ENCODE measurements at regions not wholly inside any gene's neighbourhood (a gene's known extent, or its start where the extent isn't known, plus 50 kb on each side); places are given as distances from the start of the nearest gene placed in this dataset.

GRCh38 chr13:30088312-30088855, 219.0 kb downstream of the KATNAL1 start:
- H3K79me2 ChIP-seq (ENCODE audit: insufficient read depth) = no peaks in the 10 kb centered on the region
- POLR2A ChIA-PET = no interaction called here
- CTCF ChIA-PET = no interaction called here

GRCh38 chr13:30085087-30085486, 222.3 kb downstream of the KATNAL1 start:
- Histone ChIP-seq H3K27ac (ENCODE audit: low read depth in 2 of 2, low read length in 1 of 2) (no peak overlapping the region), H3K9ac (no peak overlapping the region), H3K4me3 (ENCODE audit: low read depth in 2 of 2, low read length in 1 of 2) (no peak overlapping the region), H3F3A (replicated peaks; ENCODE audit: insufficient read depth) (no peaks in the 10 kb centered on the region), H3K36me3 (replicated peaks in 1 of 2; ENCODE audit: control insufficient read depth in 1 of 2, insufficient read depth in 2 of 2, low read length in 1 of 2) (no peaks in the 10 kb centered on the region), H4K20me1 (ENCODE audit: insufficient read depth) (no peaks in the 10 kb centered on the region), H3K4me2 (no peak overlapping the region), H2AFZ (ENCODE audit: low read depth) (no peak overlapping the region), H3K27me3 (ENCODE audit: insufficient read depth) (no peaks in the 10 kb centered on the region; the same call in 1 of the 2 replicates), H3K4me1 (ENCODE audit: control insufficient read depth in 1 of 2, insufficient read depth in 2 of 2, low read depth in 1 of 2, low read length in 1 of 2) (no peaks in the 10 kb centered on the region), H3K79me2 (ENCODE audit: insufficient read depth) (no peaks in the 10 kb centered on the region), H3K9me3 (no peaks in the 10 kb centered on the region; the same call in 1 of the 2 replicates), H3K9me2 (no peaks in the 10 kb centered on the region)
- WGBS (ENCODE audit: low lambda C conversion rate) = 14% methylated on average over 1 of the region's 1 CpG
- CTCF ChIA-PET = no interaction called here
- DNase-seq = no peak
- TF ChIP-seq GATA2 (CRISPR knock-in tag; IDR thresholded peaks at IDR 0.05) = no peak
- no peak for TF ChIP-seq EZH2phosphoT487 (IDR thresholded peaks at IDR 0.05; ENCODE audit: borderline replicate concordance, low read depth)
- TF ChIP-seq TAF1 (IDR thresholded peaks at IDR 0.05; ENCODE audit: borderline replicate concordance, low read depth, low read length) = no peak
- no peak for TF ChIP-seq POLR2AphosphoS5 (IDR thresholded peaks at IDR 0.05; ENCODE audit: low read depth, low read length)
- no peak for TF ChIP-seq RXRA (IDR thresholded peaks at IDR 0.05; ENCODE audit: borderline replicate concordance, low read depth)
- no peak for TF ChIP-seq REST (IDR thresholded peaks at IDR 0.05; ENCODE audit: low read depth, low read length)
- no peak for TF ChIP-seq CHD2 (IDR thresholded peaks at IDR 0.05; ENCODE audit: low read length, partially characterized antibody)
- TF ChIP-seq USF1 (IDR thresholded peaks at IDR 0.05; ENCODE audit: borderline replicate concordance, low read depth) = no peak
- no peak for TF ChIP-seq FOXM1 (IDR thresholded peaks at IDR 0.05; ENCODE audit: low read depth)
- POLR2A ChIA-PET = no interaction called here

More at GRCh38 chr13:30088312-30088855, 219.0 kb downstream of the KATNAL1 start:
- H2AFZ ChIP-seq (ENCODE audit: low read depth) = no peak overlapping the region
- H3K27me3 ChIP-seq (ENCODE audit: insufficient read depth) = no peaks in the 10 kb centered on the region; the same call in 1 of the 2 replicates
- H3K4me2 ChIP-seq = no peak overlapping the region
- no peaks in the 10 kb centered on the region for H3K9me2 ChIP-seq
- H4K20me1 ChIP-seq (ENCODE audit: insufficient read depth) = no peaks in the 10 kb centered on the region
- H3K4me3 ChIP-seq (ENCODE audit: low read depth in 2 of 2, low read length in 1 of 2) = no peak overlapping the region
- H3K4me1 ChIP-seq (ENCODE audit: control insufficient read depth in 1 of 2, insufficient read depth in 2 of 2, low read depth in 1 of 2, low read length in 1 of 2) = no peaks in the 10 kb centered on the region
- TF ChIP-seq USF2 (IDR thresholded peaks at IDR 0.05; ENCODE audit: borderline replicate concordance, low read depth, low read length) (no peak), GABPA (IDR thresholded peaks at IDR 0.05; ENCODE audit: low read depth) (no peak), EP300 (IDR thresholded peaks at IDR 0.05; ENCODE audit: borderline replicate concordance in 1 of 2, low read depth in 1 of 2, low read length in 1 of 2) (no peak), GATA2 (CRISPR knock-in tag; IDR thresholded peaks at IDR 0.05) (no peak), RXRA (IDR thresholded peaks at IDR 0.05; ENCODE audit: borderline replicate concordance, low read depth) (no peak), RAD21 (IDR thresholded peaks at IDR 0.05; ENCODE audit: low read length) (no peak), JUND (IDR thresholded peaks at IDR 0.05) (no peak), FOXJ3 (CRISPR knock-in tag; IDR thresholded peaks at IDR 0.05) (no peak)
- H3K9me3 ChIP-seq = no peaks in the 10 kb centered on the region; the same call in 1 of the 2 replicates
- H3K27ac ChIP-seq (ENCODE audit: low read depth in 2 of 2, low read length in 1 of 2) = no peak overlapping the region
- DNase-seq = no peak
- H3K36me3 ChIP-seq (replicated peaks in 1 of 2; ENCODE audit: control insufficient read depth in 1 of 2, insufficient read depth in 2 of 2, low read length in 1 of 2) = no peaks in the 10 kb centered on the region
- no peak overlapping the region for H3K9ac ChIP-seq
- 60% methylated on average over 5 of the region's 5 CpGs for WGBS (ENCODE audit: low lambda C conversion rate)
- H3F3A ChIP-seq (replicated peaks; ENCODE audit: insufficient read depth) = no peaks in the 10 kb centered on the region

Measured in SK-N-SH (cell line).